ENCODE measurements at regions not wholly inside any gene's neighbourhood (a gene's known extent, or its start where the extent isn't known, plus 50 kb on each side); places are given as distances from the start of the nearest gene placed in this dataset.
A peak's percentile ranks its signal among the peaks of the same experiment; 100 is the strongest.
"Not testable (repeated sequence)": the region's sequence is repeated elsewhere in the genome, so short reads cannot be mapped to it uniquely, and the experiment has no call there.

GRCh38 chr3:130594749-130595148 lies 77.8 kb downstream of the COL6A6 start:
- ATAC-seq, result not testable (repeated sequence)
- peak; percentile 61 for TF ChIP-seq ISL1 (CRISPR knock-in tag; IDR thresholded peaks at IDR 0.05)

GRCh38 chr3:130596484-130596883 lies 79.5 kb downstream of the COL6A6 start:
- ATAC-seq, result no peak
- TF ChIP-seq TSHZ2 (CRISPR knock-in tag; IDR thresholded peaks at IDR 0.05), result no peak
- TF ChIP-seq PATZ1 (CRISPR knock-in tag; IDR thresholded peaks at IDR 0.05; ENCODE audit: borderline replicate concordance), result no peak
- no peak for TF ChIP-seq GLIS3 (CRISPR knock-in tag; IDR thresholded peaks at IDR 0.05)
- no peak for TF ChIP-seq TCF4 (CRISPR knock-in tag; IDR thresholded peaks at IDR 0.05; ENCODE audit: borderline replicate concordance)
- TF ChIP-seq PPARA (CRISPR knock-in tag; IDR thresholded peaks at IDR 0.05; ENCODE audit: borderline replicate concordance), result no peak
- no peak for TF ChIP-seq RARB (CRISPR knock-in tag; IDR thresholded peaks at IDR 0.05)
- no peak for TF ChIP-seq ZNF565 (CRISPR knock-in tag; conservative IDR thresholded peaks at IDR 0.05; ENCODE audit: low read depth)
- no peak for TF ChIP-seq ARNTL (CRISPR knock-in tag; IDR thresholded peaks at IDR 0.05; ENCODE audit: borderline replicate concordance, low read depth)
- TF ChIP-seq ZNF70 (CRISPR knock-in tag; IDR thresholded peaks at IDR 0.05), result no peak
- no peak for TF ChIP-seq CREB5 (CRISPR knock-in tag; IDR thresholded peaks at IDR 0.05; ENCODE audit: low read depth)
- no peak for TF ChIP-seq ZC3H10 (CRISPR knock-in tag; IDR thresholded peaks at IDR 0.05)
- no peak for TF ChIP-seq CSRNP3 (CRISPR knock-in tag; IDR thresholded peaks at IDR 0.05)

- TF ChIP-seq RARB (CRISPR knock-in tag; IDR thresholded peaks at IDR 0.05), result no peak
- TF ChIP-seq GLIS3 (CRISPR knock-in tag; IDR thresholded peaks at IDR 0.05), result no peak
- no peak for TF ChIP-seq CSRNP3 (CRISPR knock-in tag; IDR thresholded peaks at IDR 0.05)
- TF ChIP-seq BACH2 (CRISPR knock-in tag; IDR thresholded peaks at IDR 0.05; ENCODE audit: borderline replicate concordance), result no peak
- no peak for ATAC-seq
Measured at GRCh38 chr3:130601442-130601971, 84.5 kb downstream of the COL6A6 start.

- no peak for ATAC-seq
- no peak for TF ChIP-seq ZNF565 (CRISPR knock-in tag; conservative IDR thresholded peaks at IDR 0.05; ENCODE audit: low read depth)
- no peak for TF ChIP-seq TOX (CRISPR knock-in tag; IDR thresholded peaks at IDR 0.05; ENCODE audit: borderline replicate concordance)
- TF ChIP-seq GLIS3 (CRISPR knock-in tag; IDR thresholded peaks at IDR 0.05), result no peak
- no peak for TF ChIP-seq TSHZ2 (CRISPR knock-in tag; IDR thresholded peaks at IDR 0.05)
- no peak for TF ChIP-seq PATZ1 (CRISPR knock-in tag; IDR thresholded peaks at IDR 0.05; ENCODE audit: borderline replicate concordance)
- no peak for TF ChIP-seq RARB (CRISPR knock-in tag; IDR thresholded peaks at IDR 0.05)
- no peak for TF ChIP-seq SNAI2 (CRISPR knock-in tag; IDR thresholded peaks at IDR 0.05)
- TF ChIP-seq POU6F1 (CRISPR knock-in tag; IDR thresholded peaks at IDR 0.05; ENCODE audit: borderline replicate concordance, low read depth), result no peak
- no peak for TF ChIP-seq PPARA (CRISPR knock-in tag; IDR thresholded peaks at IDR 0.05; ENCODE audit: borderline replicate concordance)
- no peak for TF ChIP-seq ISL1 (CRISPR knock-in tag; IDR thresholded peaks at IDR 0.05)
- TF ChIP-seq BACH2 (CRISPR knock-in tag; IDR thresholded peaks at IDR 0.05; ENCODE audit: borderline replicate concordance), result no peak
- TF ChIP-seq TCF4 (CRISPR knock-in tag; IDR thresholded peaks at IDR 0.05; ENCODE audit: borderline replicate concordance), result no peak
- no peak for TF ChIP-seq ZC3H10 (CRISPR knock-in tag; IDR thresholded peaks at IDR 0.05)
Measured at GRCh38 chr3:130604806-130605205, 87.8 kb downstream of the COL6A6 start.
